ENCODE measurements at regions not wholly inside any gene's neighbourhood (a gene's known extent, or its start where the extent isn't known, plus 50 kb on each side); places are given as distances from the start of the nearest gene placed in this dataset.

DNA sequence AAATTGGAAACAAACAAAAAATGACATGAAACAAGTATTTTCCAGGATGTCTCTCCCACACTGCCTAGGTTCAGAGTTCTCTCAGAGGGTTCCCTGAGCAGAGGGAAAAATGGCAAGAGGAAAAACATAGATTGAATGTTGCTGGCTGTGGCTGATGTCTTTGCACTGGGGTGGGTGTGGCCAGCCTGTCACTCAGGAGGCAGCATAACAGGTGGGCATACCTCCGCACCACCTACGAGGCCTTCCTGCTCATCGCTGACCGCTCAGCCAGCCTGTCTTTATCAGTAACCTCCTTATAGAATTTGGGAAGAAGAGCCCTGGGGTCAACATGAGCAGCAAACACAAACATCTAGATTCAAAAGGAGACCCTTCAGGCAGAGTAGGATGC, 216.6 kb upstream of the UMPS start:
- FAIRE-seq = no peak

DNA sequence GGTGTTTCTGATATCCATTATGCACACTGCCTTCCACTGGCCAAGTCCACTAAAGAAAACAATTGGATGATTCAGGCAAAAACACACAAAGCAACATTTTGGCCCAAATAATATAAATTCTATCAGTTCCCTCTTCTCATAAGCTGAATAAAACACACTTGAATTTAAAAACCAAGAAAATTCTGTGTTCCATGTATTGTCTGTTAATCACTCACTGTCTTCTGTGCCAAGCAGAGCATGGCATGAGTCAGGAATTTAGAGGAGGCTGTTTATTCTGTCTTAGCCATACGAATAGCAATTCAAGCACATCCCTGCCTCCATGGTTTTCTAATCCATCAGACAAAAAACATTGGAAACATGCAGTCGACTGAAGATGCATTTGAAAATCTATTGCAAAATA, 215.6 kb upstream of the UMPS start:
- no peak for FAIRE-seq

DNA sequence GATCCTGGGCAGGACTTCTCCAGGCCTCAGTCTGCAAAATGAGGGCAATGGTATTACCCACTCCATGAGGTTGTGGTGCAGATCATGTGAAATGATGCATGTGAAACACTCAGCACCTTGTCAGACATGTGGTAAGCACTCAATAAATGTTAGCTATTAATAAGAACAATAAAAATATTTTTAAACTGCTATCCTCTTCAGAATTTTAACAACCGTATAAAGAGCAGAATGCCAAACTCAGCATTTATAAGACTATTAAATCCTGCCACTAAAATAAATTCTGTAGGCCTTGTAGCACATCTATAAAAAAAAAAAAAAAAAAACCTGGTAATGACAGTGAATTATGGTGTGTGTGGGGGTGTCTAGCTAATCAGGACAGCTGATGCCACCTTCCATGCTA, 213.9 kb upstream of the UMPS start:
- no peak for FAIRE-seq

DNA sequence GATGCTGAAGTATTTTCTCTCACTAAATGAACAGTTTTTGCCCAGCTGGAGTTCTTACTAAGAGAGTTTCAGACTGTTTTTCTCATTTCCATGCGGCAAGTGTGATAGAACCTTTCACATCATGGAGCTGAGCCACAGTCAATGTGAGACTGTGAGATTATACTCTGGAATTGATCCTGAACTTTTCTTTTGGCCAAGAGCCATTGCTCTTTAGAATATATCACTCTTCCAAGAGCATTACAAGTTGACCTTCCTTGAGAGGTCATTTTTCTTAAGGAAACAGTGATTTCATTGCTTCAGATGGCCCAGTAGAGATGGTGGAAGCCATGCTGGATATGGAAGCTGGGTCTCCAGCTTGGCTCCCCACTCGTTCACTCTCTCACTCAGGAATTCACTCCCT, 212.9 kb upstream of the UMPS start:
- no peak for FAIRE-seq

DNA sequence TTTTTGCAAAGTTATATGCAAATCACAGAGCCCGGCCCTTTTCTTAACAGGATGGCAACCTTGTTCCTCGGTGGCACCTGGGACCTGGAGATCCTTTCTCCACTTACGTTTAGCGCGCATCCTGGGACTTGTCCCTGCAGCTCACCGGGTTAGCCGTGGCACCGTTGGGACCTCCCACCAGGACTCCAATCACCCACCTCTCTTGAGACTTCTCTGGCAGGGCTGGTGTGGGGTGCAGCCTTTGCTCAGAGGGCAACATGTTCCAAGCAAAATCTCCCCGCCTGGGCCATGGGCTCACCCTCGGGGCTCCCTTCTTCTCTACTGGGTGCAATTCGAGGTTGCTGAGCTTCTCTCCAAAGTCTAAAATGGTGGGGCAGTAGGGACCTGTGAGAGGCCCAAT, 211.9 kb upstream of the UMPS start:
- no peak for FAIRE-seq

DNA sequence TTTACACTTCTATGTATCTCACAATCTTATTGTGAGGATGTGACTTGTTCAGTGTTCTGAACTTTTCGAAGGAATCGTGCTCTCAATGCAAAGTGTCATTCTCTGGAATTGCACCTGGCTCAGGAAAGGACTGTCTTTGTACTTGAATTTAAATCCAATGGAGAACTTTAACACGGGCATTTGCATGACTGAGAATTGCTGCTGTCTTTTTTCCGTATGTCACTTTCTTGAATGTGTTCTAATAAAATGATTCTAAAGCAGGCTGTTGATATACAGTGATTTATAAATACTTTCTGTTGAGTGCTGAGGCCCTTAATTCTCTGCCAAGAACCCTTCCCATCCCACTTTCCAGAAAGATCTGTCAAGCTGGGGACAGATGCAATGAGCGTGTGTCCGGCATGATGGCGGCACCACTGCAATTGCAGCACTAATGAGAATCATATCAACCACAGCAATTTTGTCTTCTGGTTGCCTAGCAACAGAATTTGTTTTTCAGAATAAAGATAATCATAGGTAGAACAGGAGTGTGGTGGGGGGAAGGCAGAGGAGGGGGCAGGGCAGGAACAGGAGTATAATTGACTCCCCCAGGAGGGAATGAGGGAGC, 210.6 kb upstream of the UMPS start:
- FAIRE-seq = no peak

DNA sequence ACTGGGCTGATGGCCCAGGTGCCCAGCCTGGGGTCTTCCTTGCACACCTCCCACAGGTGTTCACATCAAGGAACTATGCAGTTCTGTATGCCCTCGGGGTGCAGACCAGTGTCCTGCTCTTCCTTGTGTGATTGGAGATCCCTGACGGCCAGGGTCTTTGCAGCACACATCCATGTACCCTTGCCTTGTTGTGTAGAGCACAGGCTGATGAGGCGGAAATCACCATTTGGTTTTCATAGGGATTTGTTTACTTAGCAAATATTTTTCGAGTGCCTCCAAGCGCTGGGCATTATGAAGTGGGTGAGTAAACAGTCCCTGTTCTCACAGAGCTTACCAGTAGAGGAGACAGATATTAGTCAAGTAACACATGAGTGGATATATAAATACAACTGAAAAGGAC, 209.3 kb upstream of the UMPS start:
- FAIRE-seq = no peak

DNA sequence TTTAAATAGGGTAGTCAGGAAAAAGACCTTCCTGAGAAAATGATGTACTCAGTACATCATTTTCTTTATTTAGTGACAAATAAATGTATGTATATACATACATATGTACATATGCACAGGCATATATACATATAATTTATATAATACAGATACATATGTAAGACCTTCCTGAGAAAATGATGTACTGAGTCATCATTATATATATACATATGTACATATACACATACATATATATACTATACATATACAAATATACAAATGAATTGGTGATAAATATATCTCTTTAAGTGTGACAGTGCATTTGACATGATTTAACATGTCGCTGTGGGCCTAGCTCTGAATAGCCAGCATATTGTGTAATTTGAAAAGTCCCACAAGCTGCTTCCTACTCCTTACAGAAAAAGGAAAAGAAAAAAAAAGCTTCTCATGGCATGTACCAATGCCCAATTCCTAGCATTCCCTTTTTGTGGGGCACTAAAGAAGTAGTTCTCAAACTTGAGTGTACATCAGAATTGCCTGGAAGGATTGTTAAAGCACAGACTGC, 208.1 kb upstream of the UMPS start:
- FAIRE-seq = no peak

DNA sequence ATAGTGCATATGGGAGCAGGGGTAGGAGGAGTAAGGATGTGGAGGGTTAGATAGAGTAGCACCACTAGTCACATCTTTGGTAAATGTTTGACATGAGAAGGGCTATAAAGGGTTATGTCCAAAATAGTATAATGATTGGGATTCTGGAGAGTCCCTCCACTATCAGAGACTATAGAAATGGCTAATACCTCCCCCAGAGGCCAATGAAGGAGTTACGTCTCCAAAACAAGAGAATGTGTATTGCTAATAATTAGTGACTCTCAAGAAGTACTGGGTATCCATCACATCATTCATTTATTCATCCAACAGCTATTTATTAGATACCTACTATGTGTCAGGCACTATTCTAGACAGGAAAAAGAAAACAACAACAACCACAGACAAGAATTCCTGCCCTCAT, 203.7 kb upstream of the UMPS start:
- no peak for FAIRE-seq

DNA sequence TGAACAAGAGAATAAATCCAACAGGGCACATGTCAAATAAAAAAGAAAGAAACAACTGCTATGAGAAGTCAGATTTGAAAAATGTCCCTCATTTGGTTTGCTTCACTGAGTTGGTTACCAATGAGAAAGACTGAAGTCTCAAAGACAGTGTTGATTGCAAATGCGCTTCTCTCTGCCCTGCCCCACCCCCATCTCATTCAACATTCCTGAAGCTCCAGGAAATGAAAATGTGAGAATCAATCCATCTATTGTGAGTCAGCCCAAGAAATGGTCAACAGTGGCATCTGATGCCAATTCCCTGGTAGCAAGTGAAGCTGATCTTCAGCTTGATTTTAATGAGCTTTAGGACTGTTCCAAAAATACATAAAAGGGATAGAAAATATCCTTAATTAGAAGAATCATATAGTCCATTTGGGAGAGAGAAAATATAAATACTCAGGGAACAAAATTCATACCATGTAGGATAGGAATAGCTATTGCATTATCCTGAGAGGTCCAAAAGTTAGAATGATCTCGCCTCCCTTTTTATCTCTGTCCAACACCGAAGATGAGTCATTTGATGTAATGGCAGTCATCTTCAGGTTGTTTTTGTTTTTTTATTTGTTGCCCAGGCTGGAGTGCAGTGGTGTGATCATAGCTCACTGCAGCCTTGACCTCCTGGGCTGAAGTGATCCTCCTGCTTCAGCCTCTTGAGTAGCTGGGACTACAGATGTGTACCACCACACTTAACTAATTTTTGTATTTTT, 200.3 kb upstream of the UMPS start:
- no peak for FAIRE-seq

DNA sequence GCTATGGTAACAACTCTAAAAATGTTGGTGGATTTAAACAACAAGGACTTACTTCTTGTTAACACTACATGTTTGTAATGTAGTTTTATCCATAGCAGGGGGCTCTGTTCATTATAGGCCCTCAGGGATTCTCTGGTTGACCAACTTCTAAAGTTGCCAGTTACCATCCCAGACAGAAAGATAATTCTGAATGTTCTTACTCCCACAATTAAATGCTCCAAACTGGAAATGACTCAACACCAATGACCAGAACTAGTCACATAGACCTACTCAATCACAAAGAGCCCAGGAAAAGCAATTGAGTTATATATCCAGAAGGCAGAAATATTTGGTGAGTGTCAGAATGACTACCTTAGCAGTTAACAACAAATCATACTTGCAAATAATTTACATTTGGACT, 199.3 kb upstream of the UMPS start:
- no peak for FAIRE-seq

DNA sequence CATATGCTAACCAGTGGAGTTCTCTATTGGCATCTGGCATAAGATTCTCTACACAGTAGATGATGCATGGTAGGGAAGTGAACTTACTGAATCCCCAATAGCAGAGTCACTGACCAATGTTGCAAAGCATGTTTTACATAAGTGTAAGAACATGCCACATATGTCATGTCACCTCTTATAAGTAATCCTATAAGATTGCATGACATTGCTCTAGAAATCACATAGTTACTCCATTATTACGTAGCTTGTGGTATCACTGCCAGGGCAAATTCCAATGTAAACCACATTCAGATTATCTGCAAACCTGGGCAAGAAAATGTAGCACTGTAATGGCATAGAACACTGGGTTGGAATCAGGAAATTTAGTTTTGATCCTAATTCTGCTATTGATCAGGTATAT, 198.2 kb upstream of the UMPS start:
- no peak for FAIRE-seq

DNA sequence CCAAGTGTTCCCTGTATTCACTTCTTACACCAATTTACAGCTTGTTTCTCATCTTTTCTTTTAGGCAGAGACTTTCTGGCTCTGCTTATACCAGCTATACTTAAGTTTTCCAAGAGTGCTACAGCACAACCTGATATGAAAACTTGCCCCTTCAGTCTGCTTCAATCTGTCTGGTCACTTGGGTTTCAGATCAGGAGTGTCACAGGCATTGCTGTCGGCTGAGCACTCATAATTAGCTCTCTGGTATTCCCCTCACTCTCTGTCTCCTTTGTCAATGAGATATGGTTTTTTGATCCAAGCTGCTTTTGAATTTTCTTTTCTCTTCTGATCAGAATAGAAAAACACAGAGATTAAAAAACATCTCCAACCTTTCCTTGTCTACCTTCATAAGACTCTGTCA, 194.9 kb upstream of the UMPS start:
- no peak for FAIRE-seq

DNA sequence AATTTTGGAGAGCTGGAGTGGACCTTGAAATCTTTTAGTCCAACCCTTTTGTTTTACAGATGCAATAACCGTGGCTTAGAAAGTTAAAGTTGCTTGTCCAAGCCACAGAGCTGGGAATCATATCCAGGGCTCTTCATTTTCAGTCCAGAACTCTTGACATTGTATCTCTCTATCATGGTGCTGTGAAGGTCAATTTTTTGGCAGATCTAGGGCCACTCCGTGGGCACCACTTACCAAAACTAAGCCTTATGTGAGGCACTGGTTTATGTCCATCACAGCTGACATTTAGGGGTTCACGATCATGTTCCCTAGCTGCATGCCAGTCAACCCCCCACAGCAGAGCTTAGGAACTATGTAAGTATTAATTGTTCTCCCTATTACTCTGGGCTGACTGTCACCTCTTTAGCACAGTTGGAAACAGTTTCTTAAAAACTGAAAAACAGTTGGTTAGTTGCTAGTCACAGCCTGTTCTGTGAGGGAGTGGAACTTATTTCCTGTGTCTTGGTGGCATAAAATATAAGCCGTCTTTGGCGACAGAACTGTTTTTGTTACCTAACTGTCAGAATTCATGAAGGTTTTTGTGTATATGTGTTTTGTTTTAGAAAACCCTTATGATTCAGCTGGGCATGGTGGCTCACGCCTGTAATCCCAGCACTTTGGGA, 189.6 kb upstream of the UMPS start:
- no peak for FAIRE-seq

DNA sequence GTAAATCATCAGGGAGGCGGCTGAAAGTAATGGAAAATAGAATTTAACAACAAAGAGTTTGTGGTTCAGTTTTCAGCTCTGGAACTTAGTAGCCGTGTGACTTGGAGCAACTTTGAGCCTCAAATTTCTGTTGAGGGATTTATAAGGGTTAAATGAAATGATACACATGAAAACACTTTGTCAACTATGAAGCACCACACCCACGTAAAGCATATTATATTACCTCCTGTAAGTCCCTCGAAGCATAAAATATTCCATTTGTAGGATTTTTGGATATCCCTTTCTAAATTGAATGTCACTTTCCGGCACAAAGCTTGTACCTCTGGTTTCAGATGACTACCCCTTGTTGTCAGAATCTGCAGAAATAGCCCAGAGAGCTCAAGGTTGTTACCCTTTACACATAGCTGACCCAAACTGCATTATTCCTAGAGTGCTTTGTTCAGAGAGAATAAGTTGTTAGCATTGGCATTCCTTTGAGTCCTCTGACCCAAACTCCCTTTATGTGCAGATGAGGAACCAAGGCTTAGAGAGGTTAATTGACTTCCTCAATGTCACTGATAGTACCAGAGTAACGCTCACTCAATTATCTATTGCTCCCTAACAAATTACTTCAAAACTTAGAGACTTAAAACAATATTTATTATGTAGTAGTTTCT, 187.9 kb upstream of the UMPS start:
- no peak for FAIRE-seq

DNA sequence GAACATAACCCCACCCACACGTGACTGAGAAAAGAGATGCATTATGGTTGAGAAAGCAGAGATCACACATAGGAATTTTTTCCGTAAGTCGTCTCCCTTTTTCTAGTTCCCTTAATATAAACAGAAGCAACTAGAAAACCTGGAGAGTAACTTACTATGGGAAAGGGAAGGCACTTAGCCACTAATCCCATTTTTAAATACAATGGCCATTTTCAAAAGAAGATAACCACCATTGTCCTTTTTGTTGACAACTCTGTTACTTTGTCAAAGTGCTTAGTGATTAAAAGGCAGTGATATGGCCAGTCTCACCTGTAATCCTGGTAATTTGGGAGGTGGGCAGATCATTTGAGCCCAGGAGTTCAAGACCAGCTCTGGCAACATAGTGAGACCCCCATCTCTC, 184.4 kb upstream of the UMPS start:
- no peak for FAIRE-seq

DNA sequence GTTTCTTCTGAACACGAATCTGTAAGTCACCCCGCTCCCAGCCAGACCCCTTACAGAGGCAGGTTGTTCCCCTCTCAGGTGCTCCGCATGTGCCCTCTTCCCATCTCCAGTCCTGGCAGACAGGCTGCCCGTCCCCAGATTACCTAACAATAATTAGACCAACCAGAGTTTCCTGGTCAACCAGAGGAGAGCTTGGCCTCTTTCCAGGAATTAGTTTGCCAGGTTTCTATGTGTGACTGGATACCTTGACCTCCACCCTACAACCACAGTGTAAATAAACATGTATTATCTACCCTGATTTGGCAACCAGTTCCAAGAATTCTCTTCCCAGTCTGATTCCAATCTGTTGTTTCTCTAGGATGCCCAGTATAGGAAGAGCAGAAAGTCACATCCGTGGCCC, 178.0 kb upstream of the UMPS start:
- no peak for FAIRE-seq

DNA sequence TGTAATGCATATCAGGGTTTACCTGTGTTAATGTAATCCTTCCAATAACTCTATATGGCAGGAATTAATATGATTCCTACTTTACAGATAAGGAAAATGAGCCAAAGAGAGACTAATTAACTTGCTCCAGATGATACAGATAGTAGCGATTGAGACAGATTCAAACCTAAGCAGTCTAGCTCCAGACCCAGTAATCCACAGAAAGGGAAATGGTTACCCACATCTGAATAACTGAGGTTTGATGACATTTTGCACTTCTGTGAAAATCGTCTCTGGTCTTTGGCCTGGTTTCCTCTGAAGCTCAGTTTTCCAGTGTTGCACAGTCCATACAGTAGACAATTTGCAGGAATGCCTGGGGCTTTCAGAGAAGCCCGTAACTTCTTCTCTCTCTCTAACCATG, 177.1 kb upstream of the UMPS start:
- FAIRE-seq = no peak

DNA sequence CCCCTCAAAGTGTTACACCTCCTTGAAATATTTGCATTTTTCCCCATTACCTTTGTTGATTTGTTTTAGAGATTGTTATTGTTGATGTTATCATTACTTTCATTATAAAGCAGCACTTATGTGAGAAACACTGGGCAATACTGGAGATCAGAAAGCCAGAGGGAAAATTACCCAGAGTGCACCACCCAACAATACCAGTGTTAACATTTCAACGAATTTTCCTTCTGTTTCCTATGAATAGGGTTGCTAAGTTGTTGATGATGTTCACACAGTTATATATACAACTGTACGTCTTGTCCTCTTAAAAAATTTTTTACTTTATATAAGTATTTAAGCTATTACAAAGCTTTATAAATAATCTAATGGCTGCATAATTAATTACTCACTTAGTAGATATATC, 173.6 kb upstream of the UMPS start:
- no peak for FAIRE-seq

DNA sequence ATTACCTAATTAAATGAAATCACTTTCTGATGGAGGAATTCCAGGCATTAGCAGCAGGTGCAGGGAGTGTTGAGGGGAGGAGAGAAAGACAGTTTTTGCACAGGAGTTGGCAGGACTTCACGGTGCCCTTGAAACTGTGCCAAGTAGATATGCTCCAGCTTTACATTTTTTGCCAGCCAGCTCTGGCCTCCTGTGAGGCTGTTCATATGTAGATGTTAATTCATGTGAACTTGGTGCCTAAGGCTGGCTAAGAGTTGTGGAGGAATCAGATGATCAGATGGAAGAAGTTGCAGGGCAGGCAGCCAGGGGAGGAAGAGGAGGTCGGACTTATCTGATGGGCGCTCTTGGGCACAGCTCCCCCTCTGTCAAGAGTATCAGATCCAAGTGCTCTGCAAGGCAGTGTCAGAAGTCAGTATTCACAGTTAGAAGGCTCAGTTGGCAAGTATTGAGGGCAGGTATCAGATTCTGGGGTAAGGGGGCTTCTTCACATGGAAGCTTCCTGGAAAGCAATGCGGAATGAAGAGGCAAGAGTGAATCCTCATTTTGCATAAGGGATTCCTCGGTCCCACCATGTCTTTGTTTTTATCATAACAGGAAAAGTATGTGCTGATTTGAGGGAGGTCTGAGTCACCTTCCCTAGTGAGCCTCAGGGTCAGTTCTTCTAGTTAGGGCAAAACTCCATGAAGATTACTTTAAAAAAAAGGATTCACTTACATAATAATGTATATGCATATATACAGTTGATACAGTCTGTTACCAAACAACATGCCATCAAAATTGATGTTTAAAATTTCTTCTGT, 172.6 kb upstream of the UMPS start:
- no peak for FAIRE-seq

DNA sequence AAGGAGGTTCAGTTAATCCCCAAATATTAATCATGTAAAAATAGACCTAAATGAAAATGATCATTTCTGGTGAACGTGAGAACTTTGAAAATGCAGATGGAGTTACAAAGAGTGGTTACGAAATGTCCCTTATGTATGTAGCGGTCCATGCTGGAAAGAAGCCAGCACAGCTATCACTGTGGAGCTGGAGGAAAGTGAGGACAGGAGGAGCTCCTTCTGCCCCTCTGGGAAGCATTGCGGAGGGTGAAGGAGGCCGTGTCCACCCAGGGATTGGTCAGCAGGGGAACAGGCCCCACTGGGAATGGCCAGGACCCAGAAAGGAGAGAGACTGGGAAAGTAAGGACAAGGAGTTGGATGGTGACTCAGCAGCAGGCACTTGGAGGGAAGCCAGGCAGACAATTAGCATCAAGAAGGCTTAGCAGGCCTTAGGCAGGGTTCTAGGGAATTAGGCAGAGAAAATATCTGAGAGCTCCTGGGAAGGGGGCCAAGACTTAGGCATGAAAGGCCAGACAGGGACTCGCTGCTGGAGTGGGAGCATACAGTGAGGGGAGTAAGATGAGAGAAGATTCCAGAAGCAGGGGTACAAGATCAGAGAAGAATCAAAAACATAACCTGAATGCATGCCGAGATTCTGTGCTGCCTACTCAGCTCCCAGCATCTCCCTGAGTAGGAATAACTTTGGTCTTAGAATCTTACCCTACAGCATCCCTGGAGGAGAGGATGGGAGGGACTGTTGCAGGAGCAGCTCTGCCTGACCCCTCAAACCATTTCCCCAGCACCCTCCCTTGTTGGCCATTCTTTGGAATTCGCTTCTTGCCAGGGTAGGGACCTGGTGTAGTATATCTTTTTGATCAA, 171.0 kb upstream of the UMPS start:
- FAIRE-seq = no peak
